HG03039 (cell line): ENCODE measurements at regions not wholly inside any gene's neighbourhood (a gene's known extent, or its start where the extent isn't known, plus 50 kb on each side); places are given as distances from the start of the nearest gene placed in this dataset.
"Not testable (repeated sequence)": the region's sequence is repeated elsewhere in the genome, so short reads cannot be mapped to it uniquely, and the experiment has no call there.

ENCODE experiments used
- ATAC-seq: cut with Tn5 transposase; IDR thresholded peaks from one replicate; pipeline ENCODE4 v1.9.1; 2021; ENCODE audit warnings: mild to moderate bottlenecking, moderate library complexity; ENCODE audit not compliant: unreplicated experiment

DNA sequence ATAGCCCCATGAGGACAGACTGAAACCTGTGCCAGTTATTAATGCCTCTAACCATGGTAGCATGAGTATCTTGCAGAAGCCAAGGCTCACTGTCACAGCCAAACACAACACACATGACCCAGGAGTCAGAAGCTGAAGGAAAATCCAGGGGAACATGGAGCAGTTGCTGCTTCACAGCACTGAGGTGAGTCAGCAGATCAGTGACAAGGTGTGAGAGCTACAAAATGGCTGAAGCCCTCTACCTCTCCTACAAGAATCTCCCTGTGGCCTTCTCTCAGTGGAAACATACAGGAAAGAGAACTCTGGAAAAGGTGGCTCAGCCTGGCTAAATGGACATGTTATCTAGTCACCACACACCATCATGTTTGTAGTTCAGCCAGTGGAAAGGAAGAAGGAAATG is 93.5 kb downstream of the NAB1 start:
- ATAC-seq: no peak

DNA sequence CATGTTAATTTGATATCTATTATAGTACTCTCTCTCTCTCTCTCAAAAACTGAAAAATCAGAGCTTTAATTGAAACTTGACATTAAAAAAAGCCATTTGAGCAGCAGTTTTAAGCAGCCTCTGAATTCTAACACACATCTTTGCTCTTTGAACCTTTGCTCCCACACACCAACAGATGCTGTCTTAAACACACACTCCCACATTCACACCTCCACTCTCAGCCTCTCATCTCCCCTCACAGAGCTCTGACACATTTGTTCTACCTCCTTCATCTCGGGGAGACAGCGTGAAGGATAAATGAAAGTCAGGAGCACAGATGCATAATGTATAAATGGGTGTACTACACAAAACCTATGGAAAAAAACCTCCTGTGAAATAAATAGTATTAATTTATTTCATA is 95.2 kb downstream of the NAB1 start:
- no peak for ATAC-seq

DNA sequence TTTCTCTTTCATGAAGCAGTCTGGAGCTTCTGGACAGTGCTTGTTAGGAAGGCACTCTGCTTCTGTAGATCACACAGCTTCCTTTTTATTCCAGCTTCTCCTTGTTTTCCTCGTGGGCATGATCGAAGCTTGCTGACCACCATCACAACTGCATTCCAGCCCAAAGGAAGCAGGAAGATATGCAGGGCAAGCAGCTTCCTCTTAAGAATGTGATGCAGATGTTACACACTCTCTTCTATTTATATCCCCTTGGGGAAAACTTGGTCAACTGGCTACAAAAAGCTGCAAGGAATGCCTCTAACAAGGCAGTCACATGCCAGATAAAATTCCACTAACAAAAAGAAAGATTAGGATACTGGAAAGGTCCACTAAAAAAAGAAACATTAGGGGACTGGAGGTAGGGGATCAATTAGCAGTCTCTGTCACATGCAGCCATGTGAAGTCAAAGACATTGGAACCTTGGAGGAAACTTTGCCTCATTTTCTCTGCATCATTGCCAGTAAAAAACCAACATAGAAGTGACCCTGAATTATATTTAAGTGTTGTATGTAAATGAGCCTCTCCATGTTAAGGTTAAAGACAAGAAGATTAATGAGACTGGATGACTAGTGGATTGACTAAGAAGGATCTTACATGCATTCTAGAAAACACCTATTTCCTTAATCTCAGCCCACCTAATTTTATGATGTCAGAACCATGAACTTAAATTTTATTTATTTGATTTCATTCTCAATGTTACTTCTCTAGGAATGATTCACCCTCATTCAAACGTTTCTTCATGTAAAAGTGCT is 98.3 kb downstream of the NAB1 start:
- no peak for ATAC-seq

DNA sequence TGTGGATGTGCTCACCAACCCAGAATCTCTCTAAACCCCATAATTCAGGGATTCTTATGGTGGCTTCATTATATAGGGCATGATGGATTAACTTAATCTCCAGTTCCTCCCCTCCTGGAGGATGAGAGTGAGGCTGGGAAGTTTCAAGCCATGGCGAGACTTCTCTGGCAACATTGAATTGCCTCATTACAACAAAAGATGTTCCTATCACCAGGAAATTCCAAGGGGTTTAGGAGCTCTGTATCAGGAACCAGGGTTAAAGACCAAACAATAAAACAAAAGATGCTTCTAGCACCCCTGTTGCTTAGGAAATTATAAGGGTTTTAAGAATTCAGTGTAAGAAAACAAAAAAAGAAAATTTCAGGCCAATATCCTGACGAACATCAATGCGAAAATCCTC is 100.1 kb downstream of the NAB1 start:
- ATAC-seq: no peak

DNA sequence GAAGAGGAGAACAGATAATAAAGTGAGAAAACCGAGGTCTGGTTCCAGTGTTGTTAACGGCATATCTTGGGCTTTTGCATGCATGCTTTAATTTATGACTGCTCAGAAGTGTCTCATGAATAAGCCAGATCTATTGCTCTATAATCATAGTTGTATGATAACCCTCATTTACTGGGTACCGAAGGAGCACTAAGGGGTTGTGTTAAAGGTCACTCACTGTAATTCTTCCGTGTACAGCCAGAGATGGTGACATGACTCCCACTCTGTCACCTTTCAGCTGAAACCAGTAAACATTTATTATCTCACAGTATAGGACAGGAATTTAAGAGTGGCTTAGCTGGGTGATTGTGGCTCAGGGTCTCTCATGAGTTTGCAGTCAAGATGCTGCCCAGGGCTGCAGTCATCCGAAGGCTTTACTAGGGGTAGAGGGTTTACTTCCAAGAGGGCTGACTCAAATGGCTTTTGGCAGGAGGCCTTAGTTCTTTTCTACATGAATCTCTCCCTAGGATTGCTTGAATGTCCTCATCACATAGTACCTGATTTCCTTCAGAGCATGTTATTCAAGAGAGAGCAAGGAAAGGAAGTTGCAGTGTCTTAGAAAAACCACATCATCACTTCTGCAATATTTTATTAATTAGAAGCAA is 107.0 kb downstream of the NAB1 start:
- ATAC-seq: no peak

DNA sequence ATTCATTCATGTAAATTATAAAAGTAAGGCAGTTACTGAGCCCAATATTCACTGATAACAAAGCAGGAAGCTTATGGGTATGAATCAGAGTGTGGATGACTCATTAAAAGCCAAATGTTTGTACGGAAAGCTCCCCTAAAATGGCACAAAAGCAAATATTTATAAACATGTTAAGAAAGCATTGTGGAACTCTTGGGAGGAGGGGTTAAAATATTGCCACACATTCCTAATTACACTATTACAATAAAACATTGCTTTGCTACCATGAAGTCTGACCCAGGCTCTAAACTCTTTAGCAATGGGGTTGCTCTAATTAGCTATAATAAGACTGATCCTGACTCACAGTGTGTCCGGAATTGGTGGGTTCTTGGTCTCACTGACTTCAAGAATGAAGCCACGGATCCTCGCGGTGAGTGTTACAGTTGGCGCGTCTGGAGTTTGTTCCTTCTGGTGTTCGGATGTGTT is 110.9 kb downstream of the NAB1 start:
- no peak for ATAC-seq

DNA sequence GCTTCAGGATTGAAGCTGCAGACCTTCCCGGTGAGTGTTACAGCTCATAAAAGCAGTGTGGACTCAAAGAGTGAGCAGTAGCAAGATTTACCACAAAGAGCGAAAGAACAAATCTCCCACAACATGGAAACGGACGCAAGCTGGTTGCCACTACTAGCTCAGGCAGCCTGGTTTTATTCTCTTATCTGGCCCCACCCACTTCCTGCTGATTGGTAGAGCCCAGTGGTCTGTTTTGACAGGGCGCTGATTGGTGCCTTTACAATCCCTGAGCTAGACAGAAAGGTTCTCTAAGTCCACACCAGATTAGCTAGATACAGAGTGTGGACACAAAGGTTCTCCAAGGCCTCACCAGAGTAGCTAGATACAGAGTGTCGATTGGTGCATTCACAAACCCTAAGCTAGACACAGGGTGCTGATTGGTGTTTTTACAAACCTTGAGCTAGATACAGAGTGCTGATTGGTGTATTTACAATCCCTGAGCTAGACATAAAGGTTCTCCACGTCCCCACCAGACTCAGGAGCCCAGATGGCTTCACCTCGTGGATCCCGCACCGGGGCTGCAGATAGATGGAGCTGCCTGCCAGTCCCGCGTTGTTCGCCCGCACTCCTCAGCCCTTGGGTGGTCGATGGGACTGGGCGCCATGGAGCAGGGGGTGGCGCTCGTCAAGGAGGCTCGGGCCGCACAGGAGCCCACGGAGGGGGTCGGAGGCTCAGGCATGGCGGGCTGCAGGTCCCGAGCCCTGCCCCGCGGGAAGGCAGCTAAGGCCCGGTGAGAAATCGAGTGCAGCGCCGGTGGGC is 111.7 kb downstream of the NAB1 start:
- not testable (repeated sequence) for ATAC-seq

DNA sequence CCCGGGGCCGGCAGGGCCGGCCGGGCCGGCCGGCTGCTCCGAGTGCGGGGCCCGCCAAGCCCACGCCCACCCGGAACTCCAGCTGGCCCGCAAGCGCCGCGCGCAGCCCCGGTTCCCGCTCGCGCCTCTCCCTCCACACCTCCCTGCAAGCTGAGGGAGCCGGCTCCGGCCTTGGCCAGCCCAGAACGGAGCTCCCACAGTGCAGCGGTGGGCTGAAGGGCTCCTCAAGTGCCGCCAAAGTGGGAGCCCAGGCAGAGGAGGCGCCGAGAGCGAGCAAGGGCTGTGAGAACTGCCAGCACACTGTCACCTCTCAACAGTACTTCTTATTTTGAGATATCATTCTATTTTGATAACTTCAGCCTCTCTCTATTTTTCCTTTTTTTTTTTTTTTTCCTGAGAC is 112.3 kb downstream of the NAB1 start:
- ATAC-seq: not testable (repeated sequence)

DNA sequence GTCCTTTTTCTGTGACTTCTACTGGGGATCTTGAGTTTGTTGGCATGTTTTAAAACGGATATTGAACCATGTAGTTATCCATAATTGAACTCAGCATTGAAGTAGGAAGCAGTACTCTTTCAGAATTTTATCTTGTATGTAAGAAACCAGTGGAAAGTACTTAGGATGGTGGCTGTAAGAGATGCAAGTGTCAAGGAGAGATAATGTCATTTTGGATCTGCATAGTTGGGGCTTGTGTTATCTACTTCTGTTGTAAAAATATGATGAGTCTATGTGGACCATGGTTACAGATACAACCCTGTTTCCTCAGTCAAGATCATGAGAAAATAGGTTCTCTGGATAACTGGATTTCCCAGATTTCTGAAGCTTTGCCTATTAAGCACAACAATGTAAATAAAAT is 113.7 kb downstream of the NAB1 start:
- no peak for ATAC-seq

DNA sequence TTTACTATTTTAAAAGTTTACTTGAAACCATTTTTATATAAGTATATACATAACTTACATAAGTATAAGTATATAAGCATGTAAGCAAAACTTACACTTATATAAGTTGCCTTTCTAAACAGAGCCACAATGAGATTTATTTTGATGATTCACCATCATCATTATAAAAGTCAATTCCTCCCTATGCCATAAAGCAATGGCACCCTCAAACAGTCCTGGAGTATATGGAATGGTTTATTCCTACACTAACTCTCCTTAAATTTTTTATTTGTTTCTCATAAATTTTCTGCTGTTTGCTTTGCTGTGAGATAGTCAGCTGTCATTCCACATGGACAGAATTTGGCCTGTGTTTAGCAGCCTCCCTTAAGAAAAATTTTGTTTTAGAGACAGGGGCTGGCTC is 114.2 kb downstream of the NAB1 start:
- ATAC-seq: no peak

DNA sequence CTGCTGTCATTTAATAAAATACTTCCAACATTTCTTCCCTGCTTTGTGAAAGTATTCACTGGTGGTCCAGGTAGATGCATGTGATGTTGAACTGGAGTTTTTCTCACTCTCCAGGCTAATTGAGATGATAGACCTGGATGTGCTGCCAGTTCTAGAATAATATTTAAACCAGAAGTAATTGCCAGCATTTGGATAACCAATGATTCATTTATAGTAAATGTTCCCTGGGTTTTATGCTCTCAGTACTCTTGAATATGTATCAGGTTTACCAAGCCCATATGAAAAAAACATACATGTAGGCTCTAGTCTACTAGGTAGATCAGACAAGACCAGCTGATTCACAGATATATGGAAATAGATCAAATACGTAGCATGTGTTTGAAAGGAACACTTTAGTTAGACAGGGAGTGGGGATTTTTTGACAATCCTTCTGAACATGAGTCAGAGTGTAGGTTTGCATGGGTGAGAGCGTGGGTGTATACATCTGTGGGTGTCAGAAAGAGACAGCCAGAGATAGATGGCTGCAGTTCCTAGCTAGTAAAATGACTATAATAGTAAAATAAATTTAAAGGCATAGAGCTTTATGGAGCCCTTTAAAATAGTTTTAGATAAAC is 115.1 kb downstream of the NAB1 start:
- peak; percentile 75 for ATAC-seq

DNA sequence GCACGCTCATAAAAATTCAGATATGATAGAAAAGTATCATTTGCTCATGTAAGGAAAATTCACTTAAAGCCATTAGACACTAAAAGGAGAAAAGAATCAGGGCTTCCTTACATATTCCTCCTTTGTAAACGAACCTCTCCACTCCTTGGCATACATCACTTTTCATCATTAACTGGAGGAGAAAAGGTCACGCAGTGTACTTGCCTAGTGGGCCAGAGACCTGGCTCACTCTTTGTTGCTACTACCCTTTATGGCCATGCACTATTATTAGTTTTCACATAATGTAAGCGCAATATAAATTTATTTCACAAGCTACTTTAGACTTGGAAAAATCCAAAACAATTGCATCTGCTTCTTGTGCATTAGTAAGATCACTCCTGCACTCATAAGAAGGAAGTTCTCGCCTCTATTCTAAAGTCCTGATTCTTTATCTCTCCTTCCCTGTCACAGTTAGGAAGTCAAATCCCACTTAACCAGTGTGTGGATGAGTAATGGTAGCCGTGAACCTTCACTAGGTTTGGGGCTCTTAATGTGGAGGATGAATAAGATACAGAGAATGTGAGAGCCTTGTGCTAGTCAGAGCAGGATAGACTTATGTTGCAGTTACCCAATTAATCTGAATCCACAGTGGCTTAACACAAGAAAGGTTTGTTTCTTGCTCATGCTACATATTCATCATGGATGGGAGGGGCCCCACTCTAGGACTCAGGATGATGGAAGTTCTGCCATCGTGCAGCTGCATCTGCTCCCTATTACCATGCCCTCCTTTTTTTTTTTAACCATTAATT is 115.0 kb upstream of the GLS start:
- ATAC-seq: no peak

DNA sequence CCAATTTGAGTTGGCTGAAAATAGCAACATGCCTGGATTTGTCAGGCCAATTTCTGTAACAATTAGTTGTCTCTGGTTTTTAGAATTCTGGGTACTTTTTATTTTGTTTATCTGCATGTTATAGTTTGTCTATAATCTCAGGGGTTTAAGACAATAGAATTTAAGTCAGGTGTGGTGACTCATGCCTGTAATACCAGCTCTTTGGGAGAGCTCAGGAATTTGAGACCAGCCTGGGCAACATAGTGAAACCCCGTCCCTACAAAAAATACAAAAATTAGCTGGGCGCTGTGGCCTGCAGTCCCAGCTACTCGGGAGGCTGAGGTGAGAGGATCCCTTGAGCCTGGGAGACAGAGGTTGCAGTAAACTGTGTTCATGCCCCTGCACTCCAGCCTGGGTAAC is 114.4 kb upstream of the GLS start:
- ATAC-seq: no peak

DNA sequence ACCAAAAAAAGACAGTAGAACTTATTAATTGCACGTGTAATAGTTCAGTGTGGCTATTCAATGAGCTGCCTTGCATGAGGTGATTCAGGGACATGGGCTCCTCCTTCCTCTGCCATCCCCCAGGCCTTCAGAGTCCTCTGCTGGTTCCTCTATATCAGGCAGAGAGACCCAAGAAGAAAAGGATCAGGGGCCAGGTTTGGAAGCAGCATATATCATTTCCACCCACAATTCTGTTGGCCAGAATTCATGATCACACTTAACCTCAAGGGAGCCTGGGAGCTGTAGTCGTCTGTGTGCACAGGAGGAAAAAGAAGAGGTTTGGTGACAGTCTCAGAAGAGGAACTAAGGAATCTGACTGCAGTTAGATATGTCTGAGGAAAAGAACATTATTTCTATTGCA is 114.0 kb upstream of the GLS start:
- no peak for ATAC-seq

DNA sequence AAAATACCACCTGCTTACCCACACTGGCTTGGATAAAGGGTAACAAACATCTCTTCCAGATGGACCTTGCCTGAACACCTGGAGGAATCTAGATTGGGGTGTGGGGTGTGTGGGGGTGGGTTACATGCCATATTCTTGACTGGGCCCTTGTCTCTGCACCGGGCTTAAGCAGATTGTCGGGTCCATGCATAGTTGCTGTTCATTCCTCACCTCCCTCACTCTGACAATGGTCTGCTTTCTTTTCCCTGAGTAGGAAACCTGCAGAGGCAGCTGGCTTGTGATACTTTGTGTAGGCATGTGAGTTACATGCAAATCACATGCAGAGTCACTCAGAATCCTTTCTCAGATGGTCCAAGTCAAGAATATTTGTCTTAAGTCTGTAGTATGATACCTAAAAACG is 112.8 kb upstream of the GLS start:
- no peak for ATAC-seq

DNA sequence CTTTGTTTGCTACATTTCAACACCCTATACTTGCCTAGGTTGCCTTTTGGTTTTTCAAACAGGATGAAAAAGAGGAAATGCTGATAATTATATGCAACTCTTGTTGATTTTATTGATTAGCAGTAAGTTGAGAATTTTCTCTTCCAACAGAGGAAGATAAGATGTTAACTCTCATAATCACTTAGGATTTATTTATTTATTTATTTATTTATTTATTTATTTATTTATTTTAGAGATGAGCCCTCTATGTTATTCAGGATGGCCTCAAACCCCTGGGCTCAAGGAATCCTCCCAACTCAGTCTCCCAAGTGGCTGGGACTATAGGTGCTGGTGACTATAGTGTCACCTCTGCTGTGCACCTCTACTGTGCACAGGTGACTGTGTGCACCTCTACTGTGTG is 111.4 kb upstream of the GLS start:
- no peak for ATAC-seq

DNA sequence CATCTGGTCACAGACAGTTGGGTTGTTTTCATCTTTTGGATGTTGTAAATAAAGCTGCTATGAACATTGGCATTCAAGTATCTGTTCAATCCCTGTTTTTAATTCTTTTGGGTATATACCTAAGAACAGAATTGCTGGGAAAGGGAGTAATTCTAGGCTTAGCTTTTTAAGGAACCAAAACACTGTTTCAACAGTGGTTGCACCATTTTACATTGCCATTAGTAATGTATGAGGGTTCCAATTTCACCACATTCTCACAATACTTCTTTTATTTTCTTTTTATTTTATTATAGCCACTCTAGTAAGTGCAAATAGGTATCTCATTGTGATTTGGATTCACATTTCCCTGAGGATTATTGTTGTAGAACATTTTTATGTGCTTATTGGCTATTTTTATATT is 108.9 kb upstream of the GLS start:
- ATAC-seq: no peak

DNA sequence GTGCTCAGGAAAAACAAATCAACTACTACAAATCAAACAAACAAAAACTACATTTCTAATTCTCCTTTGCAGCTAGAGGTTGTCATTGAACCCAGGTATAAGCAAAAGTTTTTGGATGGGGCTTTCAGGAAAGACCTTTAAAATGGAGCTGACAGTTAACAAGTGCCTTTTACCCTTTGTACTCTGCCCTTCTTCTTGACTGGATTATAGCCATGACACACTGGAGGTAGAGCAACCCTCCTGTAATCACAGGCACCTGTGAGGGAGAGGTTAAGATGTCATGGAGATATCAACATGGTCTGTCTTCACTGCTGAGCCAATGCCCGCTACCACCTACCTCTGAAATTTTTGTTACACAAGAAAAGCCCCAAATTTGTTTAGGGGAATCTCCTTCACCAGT is 100.0 kb upstream of the GLS start:
- no peak for ATAC-seq

DNA sequence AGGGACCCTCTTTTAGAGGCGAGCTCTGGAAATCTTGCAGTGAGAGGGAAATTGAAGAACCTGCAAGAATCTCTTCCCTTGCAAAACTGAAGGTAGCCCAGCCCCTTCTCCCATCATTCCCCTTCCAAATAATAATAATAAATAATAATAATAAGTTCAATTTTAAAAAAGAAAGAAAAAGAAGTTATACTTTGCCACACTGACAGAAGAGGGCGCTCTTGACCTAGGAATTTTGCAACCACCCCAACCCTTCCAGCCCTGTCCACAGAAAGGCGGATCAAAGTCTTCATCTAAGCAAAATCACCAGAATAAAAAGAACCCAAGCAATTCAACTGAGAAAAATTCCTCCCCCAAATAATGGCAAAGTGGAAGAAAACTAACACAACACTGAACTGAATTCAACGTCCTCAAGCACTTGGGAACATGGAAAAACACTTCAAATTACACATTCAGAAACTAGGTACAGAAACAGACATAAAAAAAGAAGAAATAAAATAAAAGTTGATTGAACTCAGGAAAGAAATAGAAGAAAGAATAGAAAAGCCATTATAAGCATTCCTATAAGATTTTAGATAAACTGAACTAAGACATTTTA is 98.9 kb upstream of the GLS start:
- ATAC-seq: no peak

DNA sequence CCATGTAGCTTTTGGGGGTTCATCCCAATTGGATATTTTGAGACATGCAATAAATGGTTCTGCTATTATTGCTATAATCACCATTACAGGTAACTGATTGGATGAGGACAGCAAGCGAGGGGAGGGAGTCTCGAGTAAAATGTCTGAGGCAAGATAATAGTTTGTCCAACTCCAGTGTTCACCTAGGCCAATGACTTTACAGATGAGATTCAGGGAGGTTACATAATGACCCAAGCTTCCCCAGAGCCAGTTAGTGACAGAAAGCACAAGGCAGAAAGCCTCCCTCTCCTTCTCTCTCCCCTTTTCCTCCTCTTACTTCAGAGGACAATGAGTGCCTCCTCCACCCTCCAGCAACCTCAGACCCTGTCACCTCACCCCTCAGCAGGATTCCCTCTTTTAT is 98.4 kb upstream of the GLS start:
- no peak for ATAC-seq
